ENCODE measurements at regions not wholly inside any gene's neighbourhood (a gene's known extent, or its start where the extent isn't known, plus 50 kb on each side); places are given as distances from the start of the nearest gene placed in this dataset.

DNA sequence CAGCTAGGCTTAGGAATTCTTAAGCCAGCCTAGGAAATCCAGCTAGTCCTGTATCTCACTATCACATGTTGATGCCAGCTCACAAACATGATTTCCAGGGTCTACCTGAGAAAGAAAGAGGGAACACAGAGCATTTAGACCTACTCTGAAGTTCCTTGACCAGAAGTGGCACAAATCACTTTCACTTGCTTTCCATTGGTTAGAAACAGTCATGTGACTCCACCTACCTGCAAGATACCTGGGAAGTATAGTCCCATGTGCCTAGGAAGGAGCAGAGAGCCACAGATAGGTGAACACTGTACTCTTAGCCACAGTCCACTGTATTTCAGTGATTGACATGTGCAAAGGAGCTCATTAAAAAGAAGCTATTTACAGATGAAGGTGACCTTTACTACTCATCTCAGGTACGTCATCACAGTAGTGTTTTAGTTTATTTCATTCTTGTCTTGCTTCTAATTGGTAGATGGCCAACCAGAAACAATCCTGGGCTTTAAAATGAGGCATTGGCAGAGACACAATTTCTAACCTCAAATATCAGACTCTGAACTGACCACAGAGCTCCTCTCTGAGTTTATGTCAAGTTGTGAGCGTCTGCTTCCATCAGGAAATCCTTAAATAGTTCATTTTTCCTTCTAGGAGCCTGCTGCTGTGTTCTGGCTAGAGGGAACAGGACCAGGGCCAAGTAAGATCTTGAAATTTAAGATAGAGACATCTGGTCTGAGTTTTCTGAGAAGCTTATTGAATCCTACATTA, 340.7 kb downstream of the TLE4 start:
- TF ChIP-seq, protein P1, sequence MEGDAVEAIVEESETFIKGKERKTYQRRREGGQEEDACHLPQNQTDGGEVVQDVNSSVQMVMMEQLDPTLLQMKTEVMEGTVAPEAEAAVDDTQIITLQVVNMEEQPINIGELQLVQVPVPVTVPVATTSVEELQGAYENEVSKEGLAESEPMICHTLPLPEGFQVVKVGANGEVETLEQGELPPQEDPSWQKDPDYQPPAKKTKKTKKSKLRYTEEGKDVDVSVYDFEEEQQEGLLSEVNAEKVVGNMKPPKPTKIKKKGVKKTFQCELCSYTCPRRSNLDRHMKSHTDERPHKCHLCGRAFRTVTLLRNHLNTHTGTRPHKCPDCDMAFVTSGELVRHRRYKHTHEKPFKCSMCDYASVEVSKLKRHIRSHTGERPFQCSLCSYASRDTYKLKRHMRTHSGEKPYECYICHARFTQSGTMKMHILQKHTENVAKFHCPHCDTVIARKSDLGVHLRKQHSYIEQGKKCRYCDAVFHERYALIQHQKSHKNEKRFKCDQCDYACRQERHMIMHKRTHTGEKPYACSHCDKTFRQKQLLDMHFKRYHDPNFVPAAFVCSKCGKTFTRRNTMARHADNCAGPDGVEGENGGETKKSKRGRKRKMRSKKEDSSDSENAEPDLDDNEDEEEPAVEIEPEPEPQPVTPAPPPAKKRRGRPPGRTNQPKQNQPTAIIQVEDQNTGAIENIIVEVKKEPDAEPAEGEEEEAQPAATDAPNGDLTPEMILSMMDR (IDR thresholded peaks at IDR 0.05; ENCODE audit: unreplicated experiment) = no peak
- Mint-ChIP-seq H3K27ac (no peak overlapping the region), H3K27me3 (peaks cover 21% of the 10 kb centered on the region), H3K4me1 (ENCODE audit: low read depth) (no peaks in the 10 kb centered on the region), H3K9me3 (ENCODE audit: low read depth) (peaks cover 5% of the 10 kb centered on the region), H3K4me3 (ENCODE audit: low read depth) (no peak overlapping the region), H3K36me3 (ENCODE audit: insufficient read depth) (no peaks in the 10 kb centered on the region)
- no peak for DNase-seq (ENCODE audit: low spot score, unreplicated experiment)

DNA sequence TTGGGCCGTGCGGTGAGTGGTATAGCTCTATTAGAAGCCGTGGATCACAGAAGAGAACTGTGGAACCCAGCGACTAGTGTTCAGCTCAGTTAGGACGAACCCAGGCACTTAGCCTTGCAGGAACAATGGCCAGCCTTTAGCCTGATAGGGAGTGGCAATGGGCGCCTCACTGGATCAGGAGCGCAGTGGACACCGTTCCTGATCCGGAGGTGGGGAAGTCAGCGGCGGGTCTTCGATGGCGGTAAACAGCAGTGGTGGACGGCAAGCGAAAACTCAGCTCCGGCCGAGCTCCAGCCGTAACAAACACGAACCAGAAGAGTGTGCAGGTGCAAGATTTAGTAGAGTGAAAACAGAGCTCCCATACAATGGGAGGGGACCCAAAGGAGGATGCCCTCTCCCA, 340.0 kb downstream of the TLE4 start:
- H3K36me3 Mint-ChIP-seq (ENCODE audit: insufficient read depth) = no peaks in the 10 kb centered on the region
- peak overlapping the region; percentile 73 for H3K27ac Mint-ChIP-seq
- no peaks in the 10 kb centered on the region for H3K4me1 Mint-ChIP-seq (ENCODE audit: low read depth)
- H3K4me3 Mint-ChIP-seq (ENCODE audit: low read depth) = no peak overlapping the region
- TF ChIP-seq, protein P1 (IDR thresholded peaks at IDR 0.05; ENCODE audit: unreplicated experiment) = no peak
- peaks cover 17% of the 10 kb centered on the region for H3K27me3 Mint-ChIP-seq
- DNase-seq (ENCODE audit: low spot score, unreplicated experiment) = no peak
- peaks cover 5% of the 10 kb centered on the region for H3K9me3 Mint-ChIP-seq (ENCODE audit: low read depth)

DNA sequence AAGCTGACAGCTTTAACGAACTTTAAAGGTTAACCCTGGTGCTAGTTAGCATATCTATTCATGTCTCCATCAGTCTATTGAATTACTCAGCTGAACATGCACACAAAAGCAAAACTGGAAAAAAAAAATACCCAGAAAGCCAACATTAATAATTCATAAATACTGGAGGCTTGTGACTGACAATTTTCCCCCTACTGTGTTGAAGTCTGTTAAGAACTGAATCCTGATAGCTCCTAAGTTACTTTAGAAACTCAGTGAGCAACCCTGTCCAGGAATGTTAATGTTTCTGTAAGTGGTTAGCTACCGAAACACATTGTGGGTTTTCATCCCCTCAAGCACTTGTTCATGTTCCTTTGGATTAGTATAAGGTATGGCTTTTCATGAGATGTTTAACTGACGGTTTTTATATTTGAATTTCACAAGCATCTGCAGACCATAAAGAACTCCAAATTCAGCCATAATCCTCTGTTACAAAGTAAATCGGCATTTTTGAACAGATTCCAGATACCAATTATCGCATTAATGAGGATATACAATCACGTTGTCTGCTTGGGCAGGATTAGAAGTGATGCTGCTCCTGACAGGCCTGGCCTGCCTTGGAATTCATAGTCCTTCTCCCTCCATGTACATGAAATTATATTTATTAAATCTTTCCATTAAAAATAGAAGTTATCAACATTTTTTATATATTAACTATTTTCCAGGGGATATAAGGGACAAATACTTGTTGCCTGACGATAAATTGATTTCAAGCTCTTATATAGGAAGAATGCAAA, 331.2 kb downstream of the TLE4 start:
- no peak for DNase-seq (ENCODE audit: low spot score, unreplicated experiment)
- H3K36me3 Mint-ChIP-seq (ENCODE audit: insufficient read depth) = no peaks in the 10 kb centered on the region
- no peak overlapping the region for H3K27ac Mint-ChIP-seq
- no peaks in the 10 kb centered on the region for H3K4me1 Mint-ChIP-seq (ENCODE audit: low read depth)
- TF ChIP-seq, protein P1 (IDR thresholded peaks at IDR 0.05; ENCODE audit: unreplicated experiment) = no peak
- H3K4me3 Mint-ChIP-seq (ENCODE audit: low read depth) = no peak overlapping the region
- peaks cover 5% of the 10 kb centered on the region for H3K9me3 Mint-ChIP-seq (ENCODE audit: low read depth)
- H3K27me3 Mint-ChIP-seq = peaks cover 3% of the 10 kb centered on the region

DNA sequence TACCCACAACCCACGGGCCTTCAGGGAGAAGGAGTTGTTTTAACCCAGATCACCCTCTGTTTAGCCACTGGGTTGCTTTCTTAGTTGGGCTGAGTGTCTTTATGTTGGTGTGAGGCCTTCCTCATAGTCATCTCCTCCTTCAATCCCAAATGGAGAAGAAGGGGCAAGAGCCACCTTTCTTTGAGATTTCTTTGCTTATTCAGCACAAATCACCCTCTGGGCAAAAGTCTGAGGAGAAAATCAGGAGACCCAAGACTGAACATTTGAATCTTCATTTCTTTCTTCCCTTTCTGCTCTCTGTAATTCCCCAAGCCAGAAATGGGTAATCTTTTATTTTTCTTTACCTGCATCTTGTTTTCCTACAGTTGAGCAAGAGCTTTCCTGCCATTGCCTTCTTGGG, 329.0 kb downstream of the TLE4 start:
- H3K9me3 Mint-ChIP-seq (ENCODE audit: low read depth) = no peaks in the 10 kb centered on the region
- no peaks in the 10 kb centered on the region for H3K4me1 Mint-ChIP-seq (ENCODE audit: low read depth)
- peaks cover 3% of the 10 kb centered on the region for H3K27me3 Mint-ChIP-seq
- DNase-seq (ENCODE audit: low spot score, unreplicated experiment) = no peak
- no peaks in the 10 kb centered on the region for H3K36me3 Mint-ChIP-seq (ENCODE audit: insufficient read depth)
- TF ChIP-seq, protein P1 (IDR thresholded peaks at IDR 0.05; ENCODE audit: unreplicated experiment) = no peak
- H3K27ac Mint-ChIP-seq = no peak overlapping the region
- no peak overlapping the region for H3K4me3 Mint-ChIP-seq (ENCODE audit: low read depth)

DNA sequence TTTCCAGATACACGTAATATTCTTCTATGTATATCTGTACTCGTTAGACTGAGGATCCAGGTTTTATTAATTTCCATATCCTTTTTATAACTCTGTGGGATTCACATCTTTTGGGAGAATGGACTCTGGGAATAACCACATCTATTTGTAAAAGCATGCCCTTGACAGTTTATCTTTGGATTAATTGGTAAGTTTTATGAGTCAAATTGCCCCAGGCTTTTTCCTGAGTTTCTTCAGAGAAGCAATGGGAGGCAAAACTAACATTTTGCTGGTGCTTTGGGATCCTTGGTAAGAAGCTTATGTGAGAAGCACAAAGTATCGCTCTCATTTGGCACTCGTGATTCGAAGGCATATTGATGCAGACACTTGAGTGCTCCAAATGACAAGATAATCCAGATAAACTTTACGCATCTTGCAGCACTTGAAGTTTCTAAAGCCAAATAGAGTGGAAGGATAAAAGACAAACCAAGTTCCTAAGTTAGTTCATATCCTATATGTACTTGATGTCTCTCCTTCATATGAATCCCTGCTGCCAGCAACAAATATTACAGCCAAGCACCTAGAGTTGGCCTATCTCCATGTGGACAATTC, 324.7 kb downstream of the TLE4 start:
- Mint-ChIP-seq H3K36me3 (ENCODE audit: insufficient read depth) (no peaks in the 10 kb centered on the region), H3K9me3 (ENCODE audit: low read depth) (no peaks in the 10 kb centered on the region), H3K4me1 (ENCODE audit: low read depth) (peaks cover 4% of the 10 kb centered on the region), H3K4me3 (ENCODE audit: low read depth) (no peak overlapping the region), H3K27ac (no peak overlapping the region), H3K27me3 (peaks cover 21% of the 10 kb centered on the region)
- DNase-seq (ENCODE audit: low spot score, unreplicated experiment) = no peak
- TF ChIP-seq, protein P1 (IDR thresholded peaks at IDR 0.05; ENCODE audit: unreplicated experiment) = no peak

All from progenitor cell of endocrine pancreas (in vitro differentiated cells).